ENCODE measurements at regions not wholly inside any gene's neighbourhood (a gene's known extent, or its start where the extent isn't known, plus 50 kb on each side); places are given as distances from the start of the nearest gene placed in this dataset.

DNA sequence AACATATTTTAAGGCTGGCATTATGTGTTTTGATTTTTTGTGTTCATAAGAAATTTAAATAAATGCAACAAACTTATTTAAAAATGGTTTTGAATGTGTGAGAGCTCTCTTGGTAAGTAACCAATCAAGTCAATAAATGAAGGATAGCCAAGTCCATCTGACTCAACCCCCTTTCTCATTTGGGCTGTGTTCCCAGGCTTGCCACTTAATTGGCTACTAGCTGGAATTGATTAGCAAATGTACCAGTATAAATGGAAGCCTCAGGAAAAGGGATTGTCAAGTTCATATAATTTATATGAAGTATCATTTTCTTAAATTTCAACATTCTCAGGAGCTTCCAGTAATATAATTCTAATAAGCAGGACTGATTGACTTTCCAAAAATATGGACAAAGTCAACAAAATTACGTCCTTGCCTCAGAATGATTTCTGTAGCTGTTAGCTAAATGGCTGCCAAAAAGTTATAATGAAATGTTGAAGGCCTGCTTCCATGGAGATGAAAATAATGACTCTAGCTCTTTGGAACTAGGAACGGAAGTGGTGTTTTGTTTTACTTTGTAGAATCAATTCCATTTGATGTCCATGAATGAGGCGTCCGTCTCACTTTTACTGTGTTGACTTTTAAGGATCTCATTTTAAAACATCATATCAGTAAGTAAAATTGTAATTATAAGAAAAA lies 614.9 kb downstream of the CDH26 start:
- Histone ChIP-seq H3K4me1 (replicated peaks) (no peaks in the 10 kb centered on the region), H3K9me3 (replicated peaks) (no peaks in the 10 kb centered on the region), H3K4me3 (no peak overlapping the region), H3K27ac (no peak overlapping the region), H3K36me3 (no peaks in the 10 kb centered on the region), H3K27me3 (replicated peaks) (peaks cover 7% of the 10 kb centered on the region; the same call in 1 of the 2 replicates)
- no peak for DNase-seq (ENCODE audit: low read depth in 1 of 2, low spot score in 2 of 2)

DNA sequence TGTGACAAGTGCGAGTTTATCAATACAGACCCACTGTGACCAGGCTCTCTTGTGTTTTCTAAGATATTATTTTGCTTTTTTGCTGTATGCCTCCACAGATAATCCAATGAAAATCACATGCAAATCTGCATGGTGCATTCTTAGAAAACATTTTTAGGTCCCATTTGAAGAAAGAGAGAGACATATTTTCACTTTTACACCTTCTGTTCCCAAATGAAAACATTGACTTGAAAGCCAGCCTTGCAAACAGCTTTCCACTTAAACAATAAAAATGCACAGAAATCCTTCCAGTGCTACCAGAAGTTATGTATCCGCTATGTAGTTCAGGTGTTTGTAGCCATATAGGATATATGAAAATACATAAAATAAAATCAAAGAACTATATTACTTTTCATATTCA lies 618.0 kb downstream of the CDH26 start:
- Histone ChIP-seq H3K27ac (no peak overlapping the region), H3K9me3 (replicated peaks) (no peaks in the 10 kb centered on the region), H3K27me3 (replicated peaks) (peaks cover 7% of the 10 kb centered on the region; the same call in 1 of the 2 replicates), H3K4me3 (no peak overlapping the region), H3K36me3 (no peaks in the 10 kb centered on the region), H3K4me1 (replicated peaks) (no peaks in the 10 kb centered on the region)
- no peak for DNase-seq (ENCODE audit: low read depth in 1 of 2, low spot score in 2 of 2)

DNA sequence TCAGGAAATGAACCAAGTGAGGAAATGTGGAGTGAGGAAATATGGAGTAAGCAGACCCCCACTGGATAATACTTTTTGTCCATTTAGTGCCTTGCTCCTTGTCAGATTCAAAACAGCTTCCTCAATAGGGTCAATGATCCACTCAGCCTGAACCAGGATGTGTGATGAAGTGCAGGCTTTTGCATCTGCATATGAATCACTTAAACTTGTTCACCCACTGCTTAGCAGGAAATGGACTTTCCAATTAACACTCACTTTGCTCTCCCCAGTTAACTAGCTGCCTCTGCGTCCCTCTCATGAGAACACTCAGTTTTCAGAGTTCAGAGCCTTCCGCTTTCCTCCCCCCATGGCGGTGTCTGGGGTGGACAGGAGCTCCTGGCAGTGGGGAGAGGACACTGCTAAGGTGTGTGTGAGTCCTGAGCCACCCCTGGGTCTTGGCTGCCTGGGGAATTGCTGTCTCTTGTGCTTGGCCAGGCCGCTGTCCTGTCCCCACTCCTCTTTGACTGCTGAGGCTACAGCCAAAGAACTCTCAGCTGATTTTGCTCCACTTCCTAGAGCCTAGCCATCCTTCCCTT lies 621.8 kb downstream of the CDH26 start:
- H3K27ac ChIP-seq: no peak overlapping the region
- H3K4me1 ChIP-seq (replicated peaks): no peaks in the 10 kb centered on the region
- DNase-seq (ENCODE audit: low read depth in 1 of 2, low spot score in 2 of 2): no peak
- no peaks in the 10 kb centered on the region for H3K36me3 ChIP-seq
- no peak overlapping the region for H3K4me3 ChIP-seq
- H3K27me3 ChIP-seq (replicated peaks): peaks cover 7% of the 10 kb centered on the region
- 0 out of 2 replicates have a peak, but pooled peaks cover 2% of the 10 kb centered on the region for H3K9me3 ChIP-seq (replicated peaks)

DNA sequence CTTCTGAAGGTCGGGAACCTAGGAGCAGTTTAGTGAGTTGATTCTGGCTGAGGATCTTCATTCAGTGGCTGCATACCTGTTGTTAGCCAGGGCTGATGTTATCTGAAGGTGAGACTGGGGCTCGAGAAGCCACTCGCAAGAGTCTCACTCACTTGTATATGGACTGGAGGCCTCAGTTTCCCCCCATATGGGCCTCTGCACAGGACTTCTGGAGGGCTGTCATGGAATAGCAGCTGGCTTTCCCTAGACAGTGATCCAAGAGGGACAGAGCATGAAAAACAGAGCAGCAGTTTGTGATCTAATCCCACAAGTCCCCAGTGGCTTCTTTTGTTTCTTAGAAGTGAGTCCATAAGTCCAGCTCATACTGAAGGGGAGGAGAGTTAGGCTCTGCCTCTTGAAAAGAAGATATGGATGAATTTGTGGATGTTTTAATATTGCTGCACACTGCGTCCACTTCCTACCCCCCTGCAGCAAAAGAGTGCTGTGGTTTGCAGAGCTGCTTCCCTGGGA lies 623.4 kb downstream of the CDH26 start:
- Histone ChIP-seq H3K27me3 (replicated peaks) (peaks cover 2% of the 10 kb centered on the region), H3K27ac (no peak overlapping the region), H3K36me3 (no peaks in the 10 kb centered on the region), H3K9me3 (replicated peaks) (0 out of 2 replicates have a peak, but pooled peaks cover 2% of the 10 kb centered on the region), H3K4me1 (replicated peaks) (no peaks in the 10 kb centered on the region), H3K4me3 (no peak overlapping the region)
- DNase-seq (ENCODE audit: low read depth in 1 of 2, low spot score in 2 of 2): no peak

DNA sequence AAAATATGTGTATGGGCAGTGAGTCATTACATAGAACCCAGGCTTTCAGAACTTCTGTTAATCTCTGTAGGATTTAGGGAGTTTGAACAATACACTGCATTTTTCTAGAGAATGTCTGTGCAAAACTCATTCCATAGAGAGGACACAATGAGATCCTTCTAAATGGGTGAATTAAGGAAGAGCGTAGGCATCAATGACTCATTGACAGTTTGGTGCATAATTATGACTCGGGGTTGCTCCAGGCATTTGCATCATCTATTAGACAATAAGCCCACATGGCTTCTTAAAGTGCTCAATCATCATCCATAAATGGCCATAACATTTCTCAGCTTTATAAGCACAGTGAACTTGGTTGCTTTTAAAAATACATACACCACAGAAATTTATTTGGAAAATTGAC lies 625.5 kb downstream of the CDH26 start:
- no peak for DNase-seq (ENCODE audit: low read depth in 1 of 2, low spot score in 2 of 2)
- Histone ChIP-seq H3K9me3 (replicated peaks) (peaks cover 2% of the 10 kb centered on the region; the same call in 1 of the 2 replicates), H3K27ac (no peak overlapping the region), H3K36me3 (no peaks in the 10 kb centered on the region), H3K4me1 (replicated peaks) (no peaks in the 10 kb centered on the region), H3K27me3 (replicated peaks) (no peaks in the 10 kb centered on the region; the same call in 1 of the 2 replicates), H3K4me3 (no peak overlapping the region)

DNA sequence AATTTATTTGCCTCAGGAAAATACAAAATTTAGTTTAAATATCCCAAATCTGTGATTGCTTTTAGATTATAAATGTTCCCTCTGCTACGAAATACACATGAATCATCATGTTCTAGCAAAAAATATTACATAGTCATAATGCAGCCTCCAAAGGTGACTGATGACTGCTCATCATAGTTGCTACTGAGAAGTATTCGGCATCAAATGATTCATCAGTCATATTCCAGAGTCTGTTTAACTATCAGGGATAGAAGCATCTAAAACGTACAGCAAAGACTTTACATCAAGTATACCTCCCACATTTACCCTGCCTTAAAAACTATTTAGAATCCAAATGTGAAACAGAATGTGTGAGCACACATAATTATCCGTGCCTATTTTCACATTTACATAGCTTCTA lies 626.0 kb downstream of the CDH26 start:
- Histone ChIP-seq H3K27ac (no peak overlapping the region), H3K4me1 (replicated peaks) (no peaks in the 10 kb centered on the region), H3K9me3 (replicated peaks) (peaks cover 2% of the 10 kb centered on the region; the same call in 1 of the 2 replicates), H3K36me3 (no peaks in the 10 kb centered on the region), H3K27me3 (replicated peaks) (no peaks in the 10 kb centered on the region; the same call in 1 of the 2 replicates), H3K4me3 (no peak overlapping the region)
- no peak for DNase-seq (ENCODE audit: low read depth in 1 of 2, low spot score in 2 of 2)

DNA sequence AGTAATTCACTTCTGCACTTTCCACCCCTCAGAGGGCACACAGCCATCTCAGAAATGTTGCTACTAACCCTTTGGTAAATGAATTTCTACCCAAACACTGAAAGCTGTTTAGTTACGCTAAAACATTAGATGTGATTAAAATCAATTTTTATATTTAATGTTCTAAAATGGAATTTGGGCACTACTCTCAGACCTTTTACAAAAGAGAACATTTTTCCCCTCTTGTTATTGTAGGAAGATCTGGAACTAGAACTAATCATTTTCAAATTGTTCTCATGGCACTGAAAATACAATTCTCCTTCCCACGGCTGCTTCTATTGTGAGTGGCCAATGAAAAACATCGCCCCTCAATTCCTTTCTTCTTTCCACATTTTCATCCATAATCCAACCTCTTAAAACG lies 627.4 kb downstream of the CDH26 start:
- no peak overlapping the region for H3K4me3 ChIP-seq
- H3K27ac ChIP-seq: no peak overlapping the region
- no peaks in the 10 kb centered on the region; the same call in 1 of the 2 replicates for H3K27me3 ChIP-seq (replicated peaks)
- DNase-seq (ENCODE audit: low read depth in 1 of 2, low spot score in 2 of 2): no peak
- H3K36me3 ChIP-seq: no peaks in the 10 kb centered on the region
- no peaks in the 10 kb centered on the region for H3K4me1 ChIP-seq (replicated peaks)
- H3K9me3 ChIP-seq (replicated peaks): peaks cover 2% of the 10 kb centered on the region; the same call in 1 of the 2 replicates

DNA sequence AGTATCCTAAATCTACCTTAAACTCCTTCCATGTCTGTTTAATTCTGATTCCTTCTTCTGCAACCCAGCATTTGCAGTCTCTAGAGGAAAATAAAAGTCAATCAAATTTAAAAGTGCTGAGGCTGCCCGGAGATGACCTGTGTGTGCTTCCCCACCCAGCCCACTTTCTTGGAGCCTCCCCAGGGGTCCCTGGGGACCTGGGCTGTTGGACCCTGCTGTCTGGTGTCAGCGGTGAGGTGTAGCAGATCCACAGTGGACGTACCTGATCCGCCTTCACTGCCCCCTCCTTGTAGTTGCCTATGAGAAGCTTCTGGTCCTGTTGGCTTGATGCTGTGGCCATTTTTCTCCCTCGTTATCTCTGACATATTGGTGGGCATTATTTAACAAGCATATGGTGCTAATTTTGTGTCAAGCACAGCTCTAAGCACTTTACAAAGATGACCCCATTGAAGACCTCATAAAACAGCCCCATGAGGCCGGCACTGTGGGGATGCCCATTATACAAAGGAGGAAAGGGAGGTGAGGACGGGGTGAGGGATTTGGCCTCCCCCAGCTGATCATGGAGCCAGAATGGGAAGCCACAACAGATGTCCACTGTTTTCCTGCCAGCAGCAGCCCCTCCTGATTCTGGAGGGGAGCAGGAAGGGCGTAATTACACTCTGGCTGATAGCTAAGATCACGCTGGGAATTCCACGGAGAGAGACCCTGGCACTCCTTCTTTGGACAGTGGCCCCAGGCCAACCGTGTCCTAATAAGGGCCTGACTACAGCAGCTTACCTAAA lies 628.2 kb downstream of the CDH26 start:
- Histone ChIP-seq H3K4me1 (replicated peaks) (no peaks in the 10 kb centered on the region), H3K4me3 (no peak overlapping the region), H3K27ac (no peak overlapping the region), H3K36me3 (no peaks in the 10 kb centered on the region), H3K27me3 (replicated peaks) (no peaks in the 10 kb centered on the region; the same call in 1 of the 2 replicates), H3K9me3 (replicated peaks) (peaks cover 2% of the 10 kb centered on the region; the same call in 1 of the 2 replicates)
- no peak for DNase-seq (ENCODE audit: low read depth in 1 of 2, low spot score in 2 of 2)

DNA sequence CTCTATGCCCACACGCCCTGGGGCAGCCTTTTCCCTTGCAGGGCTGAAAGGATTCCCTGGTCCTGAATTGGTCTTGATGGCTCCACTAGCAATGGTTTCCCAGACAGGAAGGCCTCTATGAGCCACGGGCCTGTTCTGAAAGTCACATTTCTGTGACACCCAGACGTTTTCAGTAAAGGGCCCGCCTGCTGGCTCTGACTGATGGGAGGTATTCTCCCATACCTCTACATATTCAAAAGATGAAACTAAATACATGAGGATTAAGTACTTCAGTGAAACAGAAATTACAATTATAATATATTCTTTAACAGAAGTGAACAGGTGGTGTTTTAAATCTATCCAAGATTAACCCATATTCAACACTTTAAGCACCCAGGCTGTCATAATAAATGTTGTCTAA lies 629.8 kb downstream of the CDH26 start:
- no peaks in the 10 kb centered on the region for H3K4me1 ChIP-seq (replicated peaks)
- H3K27ac ChIP-seq: no peak overlapping the region
- no peaks in the 10 kb centered on the region for H3K36me3 ChIP-seq
- no peak overlapping the region for H3K4me3 ChIP-seq
- H3K27me3 ChIP-seq (replicated peaks): no peaks in the 10 kb centered on the region; the same call in 1 of the 2 replicates
- DNase-seq (ENCODE audit: low read depth in 1 of 2, low spot score in 2 of 2): no peak
- H3K9me3 ChIP-seq (replicated peaks): peaks cover 2% of the 10 kb centered on the region; the same call in 1 of the 2 replicates

DNA sequence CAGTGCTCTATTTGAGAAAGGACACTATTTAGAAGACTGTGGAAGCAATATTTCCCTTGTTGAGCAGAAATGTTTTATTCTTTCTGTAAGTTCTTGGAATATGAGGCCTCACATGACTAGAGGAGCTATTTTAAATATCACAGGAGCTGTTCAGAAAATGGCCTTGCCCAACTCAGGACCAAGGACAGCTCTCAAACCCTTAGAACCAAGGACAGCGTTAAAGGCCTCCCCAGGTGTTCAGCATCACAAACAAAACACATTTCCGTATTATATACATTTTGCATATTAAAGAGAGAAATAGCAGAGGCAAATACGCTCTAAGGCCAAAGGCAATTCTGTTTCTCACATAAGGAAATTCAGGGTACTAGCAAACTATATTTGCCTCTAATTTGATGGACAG lies 631.4 kb downstream of the CDH26 start:
- Histone ChIP-seq H3K27me3 (replicated peaks) (no peaks in the 10 kb centered on the region; the same call in 1 of the 2 replicates), H3K36me3 (no peaks in the 10 kb centered on the region), H3K4me3 (no peak overlapping the region), H3K9me3 (replicated peaks) (no peaks in the 10 kb centered on the region; the same call in 1 of the 2 replicates), H3K27ac (no peak overlapping the region), H3K4me1 (replicated peaks) (no peaks in the 10 kb centered on the region)
- DNase-seq (ENCODE audit: low read depth in 1 of 2, low spot score in 2 of 2): no peak

DNA sequence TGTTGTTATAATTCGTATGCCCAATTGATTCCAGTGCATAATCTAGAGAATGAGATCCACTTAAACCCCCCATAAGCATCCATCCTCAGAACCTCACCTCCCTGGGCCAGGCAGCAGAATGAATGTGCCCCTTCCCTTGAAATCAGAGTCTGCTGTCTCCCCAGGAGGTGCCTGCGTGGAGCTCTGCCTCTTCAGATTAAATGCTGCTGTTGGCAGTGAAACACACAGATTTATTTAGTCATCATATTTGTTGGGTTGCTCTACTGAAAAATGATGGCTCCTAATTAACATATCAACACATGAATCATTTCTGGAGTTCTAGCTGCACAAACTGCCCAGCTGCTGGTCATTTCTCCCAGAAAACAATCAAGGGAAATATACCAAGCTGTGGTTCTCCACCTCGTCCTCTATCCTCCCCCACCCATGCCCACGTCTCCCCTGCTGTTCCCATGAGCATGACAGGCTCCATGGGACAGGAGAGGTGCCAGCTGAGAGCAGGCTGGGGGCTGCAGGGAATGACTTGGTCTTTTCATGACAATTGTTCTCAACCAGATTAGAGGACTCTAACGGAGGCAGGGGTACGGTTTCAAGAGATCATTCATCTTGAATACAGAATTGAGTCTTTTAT lies 633.1 kb downstream of the CDH26 start:
- Histone ChIP-seq H3K4me3 (no peak overlapping the region), H3K27me3 (replicated peaks) (no peaks in the 10 kb centered on the region), H3K9me3 (replicated peaks) (no peaks in the 10 kb centered on the region; the same call in 1 of the 2 replicates), H3K27ac (no peak overlapping the region), H3K4me1 (replicated peaks) (no peaks in the 10 kb centered on the region), H3K36me3 (no peaks in the 10 kb centered on the region)
- DNase-seq (ENCODE audit: low read depth in 1 of 2, low spot score in 2 of 2): no peak

DNA sequence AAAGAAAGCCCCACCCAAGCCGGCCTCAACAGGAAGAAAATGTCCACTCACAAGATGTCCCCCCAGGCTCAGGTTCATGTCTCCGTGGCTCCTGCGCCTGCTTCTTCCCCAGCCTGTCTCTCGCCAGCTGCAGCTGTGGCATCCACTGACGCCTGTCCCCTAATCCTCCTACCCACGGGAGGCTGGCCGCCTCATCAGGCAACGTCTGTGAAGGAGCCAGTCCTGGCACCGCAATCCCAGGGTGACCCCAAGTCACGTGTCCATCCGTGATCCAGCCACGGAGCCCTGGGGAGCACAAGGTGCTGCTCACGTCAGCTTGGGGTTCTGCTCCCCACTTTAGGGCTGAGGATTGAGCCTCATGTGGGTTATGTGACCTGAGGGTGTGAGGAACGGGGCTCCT lies 640.3 kb downstream of the CDH26 start:
- H3K4me3 ChIP-seq: no peak overlapping the region
- H3K27me3 ChIP-seq (replicated peaks): no peaks in the 10 kb centered on the region
- DNase-seq (ENCODE audit: low read depth in 1 of 2, low spot score in 2 of 2): no peak

DNA sequence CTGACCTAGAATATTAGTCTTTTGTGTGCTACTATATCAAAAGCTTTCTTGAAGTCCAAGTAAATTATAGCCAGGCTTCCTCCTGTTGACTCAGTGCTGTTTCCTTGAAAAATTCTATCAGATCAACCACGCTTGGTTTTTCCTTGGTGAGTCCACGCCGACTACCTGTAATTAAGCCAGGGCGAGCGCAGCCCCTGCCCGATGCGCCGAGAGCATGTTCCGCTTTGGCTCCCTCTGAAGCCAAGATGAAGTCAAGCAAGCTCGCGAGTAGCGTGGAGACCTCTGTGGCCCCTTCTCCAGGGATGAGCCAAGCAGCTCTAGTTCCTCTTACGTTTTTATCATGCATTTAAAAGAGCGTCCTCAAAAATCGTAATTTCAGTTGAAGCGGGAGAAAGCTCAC lies 641.2 kb downstream of the CDH26 start:
- H3K4me1 ChIP-seq (replicated peaks): no peaks in the 10 kb centered on the region
- no peak for DNase-seq (ENCODE audit: low read depth in 1 of 2, low spot score in 2 of 2)
- H3K27ac ChIP-seq: no peak overlapping the region
- H3K36me3 ChIP-seq: no peaks in the 10 kb centered on the region
- no peak overlapping the region for H3K4me3 ChIP-seq
- no peaks in the 10 kb centered on the region for H3K27me3 ChIP-seq (replicated peaks)
- no peaks in the 10 kb centered on the region for H3K9me3 ChIP-seq (replicated peaks)

More for the DNA sequence above, 640.3 kb downstream of the CDH26 start:
- H3K4me1 ChIP-seq (replicated peaks): no peaks in the 10 kb centered on the region
- H3K27ac ChIP-seq: no peak overlapping the region
- no peaks in the 10 kb centered on the region for H3K9me3 ChIP-seq (replicated peaks)
- H3K36me3 ChIP-seq: no peaks in the 10 kb centered on the region
